Pancreas (tissue), 10 donors: ENCODE measurements at regions not wholly inside any gene's neighbourhood (a gene's known extent, or its start where the extent isn't known, plus 50 kb on each side); places are given as distances from the start of the nearest gene placed in this dataset.

Experiments
- ATAC-seq, 4 donors: fragments of 200-7000 bp; cut with Tn5 transposase; one replicate each; pipeline versions ENCODE4 v1.8.0 to v1.9.1; 2020; ENCODE audit warnings: mild to moderate bottlenecking in 4 of 4, moderate library complexity in 4 of 4
- DNase-seq, 6 donors: peaks; one replicate each; pipeline ENCODE4 v3.0.0-alpha.2; 2020
- FAIRE-seq: peaks from 2 replicates; lab custom pipeline; 2012; peaks lifted over from hg19 to GRCh38; lab: Jason Lieb, UNC
- H3K27ac ChIP-seq, 4 donors: fragments of 200-600 bp; sonication (generic); 1 replicate in 3 of 4; 2 replicates in 1 of 4; pipeline versions ENCODE4 v1.5.0 to v1.8.0; 2020
- H3K27me3 ChIP-seq, 4 donors: fragments of 200-600 bp; one replicate each; pipeline ENCODE4 v1.8.0; 2021
- H3K36me3 ChIP-seq, 3 donors: fragments of 200-600 bp; sonication (generic) in 1 of 3; one replicate each; pipeline versions ENCODE4 v1.5.0 to v1.8.0; 2020 to 2021
- H3K4me1 ChIP-seq, 3 donors: fragments of 200-600 bp; one replicate each; pipeline ENCODE4 v1.8.0; 2021
- H3K4me3 ChIP-seq, 4 donors: fragments of 200-600 bp; sonication (generic) in 2 of 4; one replicate each; pipeline versions ENCODE4 v1.5.0 to v1.8.0; 2020 to 2021
- H3K9me3 ChIP-seq, 4 donors: fragments of 200-600 bp; one replicate each; pipeline ENCODE4 v1.8.0; 2021
- WGBS, 2 donors: extraction: QIAGEN DNeasy Blood & Tissue Kit; methylation state at CpG; one replicate each; pipeline ENCODE4 v1.1.7; 2013; 5-methylcytosine and 5-hydroxymethylcytosine counted together
- intact Hi-C, 3 donors: fragments of 100-400 bp; cut with DNase I; formaldehyde crosslinking; loops; one replicate each; pipeline versions ENCODE4 v1.11.1 to v1.14.2; 2022
- TF ChIP-seq, protein P1 (sequence below), 4 donors: fragments of 200-600 bp; sonication (generic) in 3 of 4; IDR thresholded peaks; one replicate each; pipeline versions ENCODE4 v1.5.0 to v1.8.0; 2021; ENCODE audit warnings: antibody characterized with exemption in 4 of 4
- donor health status: healthy with polysubstance abuse.
- donor health status: DM: no; HTN: no; CAD: no; lungs with moderate emphysema.
- donor health status: DM: no; HTN: no; CAD: no.
- donor health status: control.
- donor health status: control.
- donor health status: Bipolar disorder and iron deficiency.
- donor health status: DM: yes; HTN: yes; CAD: no.
- donor health status: DM: no; HTN: no; CAD: no.
- donor health status: DM: no; HTN: no; CAD: no.
- donor health status: DM: yes; HTN: yes; CAD: no.

- H3K4me1 ChIP-seq: no peaks in the 10 kb centered on the region
- no peak for DNase-seq
- no peak for FAIRE-seq
- H3K9me3 ChIP-seq: no peaks in the 10 kb centered on the region
- H3K27me3 ChIP-seq: no peaks in the 10 kb centered on the region
- ATAC-seq: no peak
- no peak overlapping the region for H3K27ac ChIP-seq
- intact Hi-C loops: no loop called here
- no peaks in the 10 kb centered on the region for H3K36me3 ChIP-seq
- TF ChIP-seq, protein P1, sequence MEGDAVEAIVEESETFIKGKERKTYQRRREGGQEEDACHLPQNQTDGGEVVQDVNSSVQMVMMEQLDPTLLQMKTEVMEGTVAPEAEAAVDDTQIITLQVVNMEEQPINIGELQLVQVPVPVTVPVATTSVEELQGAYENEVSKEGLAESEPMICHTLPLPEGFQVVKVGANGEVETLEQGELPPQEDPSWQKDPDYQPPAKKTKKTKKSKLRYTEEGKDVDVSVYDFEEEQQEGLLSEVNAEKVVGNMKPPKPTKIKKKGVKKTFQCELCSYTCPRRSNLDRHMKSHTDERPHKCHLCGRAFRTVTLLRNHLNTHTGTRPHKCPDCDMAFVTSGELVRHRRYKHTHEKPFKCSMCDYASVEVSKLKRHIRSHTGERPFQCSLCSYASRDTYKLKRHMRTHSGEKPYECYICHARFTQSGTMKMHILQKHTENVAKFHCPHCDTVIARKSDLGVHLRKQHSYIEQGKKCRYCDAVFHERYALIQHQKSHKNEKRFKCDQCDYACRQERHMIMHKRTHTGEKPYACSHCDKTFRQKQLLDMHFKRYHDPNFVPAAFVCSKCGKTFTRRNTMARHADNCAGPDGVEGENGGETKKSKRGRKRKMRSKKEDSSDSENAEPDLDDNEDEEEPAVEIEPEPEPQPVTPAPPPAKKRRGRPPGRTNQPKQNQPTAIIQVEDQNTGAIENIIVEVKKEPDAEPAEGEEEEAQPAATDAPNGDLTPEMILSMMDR (IDR thresholded peaks at IDR 0.05): no peak
- no peak overlapping the region for H3K4me3 ChIP-seq
- 34 to 37% methylated on average over 3 of the region's 3 CpGs for WGBS, 2 donors
Observed at GRCh38 chr16:17622366-17622765, 151.6 kb upstream of the XYLT1 start.

GRCh38 chr16:17619261-17619660, 148.5 kb upstream of the XYLT1 start:
- intact Hi-C loops: no loop called here
- Histone ChIP-seq H3K9me3 (no peaks in the 10 kb centered on the region), H3K27me3 (no peaks in the 10 kb centered on the region), H3K4me3 (no peak overlapping the region), H3K27ac (no peak overlapping the region), H3K36me3 (no peaks in the 10 kb centered on the region), H3K4me1 (no peaks in the 10 kb centered on the region)
- ATAC-seq: no peak
- 72 to 78% methylated on average over 8 of the region's 8 CpGs for WGBS, 2 donors
- no peak for FAIRE-seq
- TF ChIP-seq, protein P1 (IDR thresholded peaks at IDR 0.05): no peak
- DNase-seq: no peak

DNA sequence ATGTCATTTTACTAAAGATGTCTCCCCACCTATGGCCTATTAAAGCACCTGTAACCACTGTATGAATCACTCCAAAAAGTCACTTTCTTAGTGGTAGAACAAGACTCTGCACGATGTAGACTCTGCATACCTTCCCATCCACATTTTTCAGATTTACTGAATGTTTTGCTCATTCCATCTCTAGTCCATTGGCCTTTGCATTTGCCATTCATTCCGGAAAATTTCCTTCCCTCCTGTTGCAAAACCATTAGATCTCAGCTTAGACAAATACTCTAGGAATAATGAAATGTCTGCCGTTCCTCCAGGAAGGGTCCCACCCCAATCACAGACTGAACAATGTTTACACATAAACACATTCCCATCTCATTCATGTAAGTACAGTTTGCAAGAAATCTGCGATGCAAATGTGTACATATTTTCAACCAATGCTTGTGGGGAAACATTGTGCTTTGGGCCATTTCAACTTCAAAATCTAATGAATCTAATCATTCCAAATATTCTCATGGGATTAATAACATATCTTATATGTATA, 146.3 kb upstream of the XYLT1 start:
- no peak for FAIRE-seq
- H3K27ac ChIP-seq: no peak overlapping the region
- H3K4me1 ChIP-seq: no peaks in the 10 kb centered on the region
- no peak for DNase-seq
- 59 to 72% methylated on average over 4 of the region's 4 CpGs for WGBS, 2 donors
- intact Hi-C loops: no loop called here
- H3K4me3 ChIP-seq: no peak overlapping the region
- ATAC-seq: no peak
- H3K36me3 ChIP-seq: no peaks in the 10 kb centered on the region
- TF ChIP-seq, protein P1 (IDR thresholded peaks at IDR 0.05): no peak
- H3K9me3 ChIP-seq: no peaks in the 10 kb centered on the region
- no peaks in the 10 kb centered on the region for H3K27me3 ChIP-seq

DNA sequence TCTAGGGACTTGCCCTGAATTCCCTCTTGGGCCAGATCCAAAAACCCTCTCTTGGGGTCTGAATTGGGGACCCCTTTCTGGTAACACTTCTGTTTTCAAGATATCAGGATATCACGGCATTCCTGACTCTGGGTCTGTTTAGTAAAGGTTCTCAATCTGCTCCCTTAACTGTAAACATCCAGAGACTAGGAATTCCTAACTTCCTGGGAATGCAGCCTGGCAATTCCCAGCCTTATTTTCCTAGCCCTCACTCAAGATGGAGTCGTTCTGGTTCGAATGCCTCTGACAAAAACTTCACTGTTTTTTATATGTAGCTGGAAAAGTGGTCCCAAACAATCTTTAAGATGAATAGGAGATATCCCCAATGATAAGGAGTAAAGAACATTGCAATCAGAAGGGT, 141.6 kb upstream of the XYLT1 start:
- H3K27ac ChIP-seq: no peak overlapping the region
- no peak for FAIRE-seq
- no peaks in the 10 kb centered on the region for H3K36me3 ChIP-seq
- no peak for ATAC-seq
- TF ChIP-seq, protein P1 (IDR thresholded peaks at IDR 0.05): no peak
- WGBS, 2 donors: 34 to 51% methylated on average over 3 of the region's 3 CpGs
- intact Hi-C loops: no loop called here
- H3K4me3 ChIP-seq: no peak overlapping the region
- no peak for DNase-seq
- H3K27me3 ChIP-seq: no peaks in the 10 kb centered on the region
- H3K9me3 ChIP-seq: no peaks in the 10 kb centered on the region
- H3K4me1 ChIP-seq: no peaks in the 10 kb centered on the region

DNA sequence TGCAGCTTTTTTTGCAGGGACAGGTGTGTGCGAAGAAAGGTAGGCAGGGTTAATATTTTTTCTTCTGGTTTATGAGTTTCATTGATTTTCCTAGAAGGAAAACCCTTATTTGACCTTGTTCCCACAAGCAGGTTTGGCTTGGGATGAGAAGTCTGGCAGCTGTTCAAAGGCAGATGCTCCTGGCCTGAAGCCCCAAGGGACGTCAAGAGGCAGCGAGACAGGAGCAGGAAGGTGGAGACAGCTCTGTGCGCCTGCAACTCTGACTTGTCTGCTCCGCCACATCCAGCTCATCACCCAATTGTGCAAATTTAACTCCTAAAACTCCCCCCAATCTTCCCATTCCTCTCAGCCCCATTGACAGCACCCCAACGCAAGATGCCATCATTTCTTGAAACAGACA, 136.8 kb upstream of the XYLT1 start:
- FAIRE-seq (no peak), DNase-seq (no peak), ATAC-seq (no peak)
- Histone ChIP-seq H3K9me3 (no peaks in the 10 kb centered on the region), H3K27ac (no peak overlapping the region), H3K27me3 (peaks cover 0 to 14% (median 0%) of the 10 kb centered on the region in 4 donors), H3K4me1 (no peaks in the 10 kb centered on the region), H3K4me3 (no peak overlapping the region), H3K36me3 (no peaks in the 10 kb centered on the region)
- WGBS, 2 donors: 21 to 29% methylated on average over 6 of the region's 6 CpGs
- intact Hi-C loops: no loop called here
- TF ChIP-seq, protein P1 (IDR thresholded peaks at IDR 0.05): no peak
